ENCODE measurements at regions not wholly inside any gene's neighbourhood (a gene's known extent, or its start where the extent isn't known, plus 50 kb on each side); places are given as distances from the start of the nearest gene placed in this dataset.

GRCh38 chr16:55077266-55077665 lies 146.6 kb downstream of the IRX5 start:
- DNase-seq: no peak

DNA sequence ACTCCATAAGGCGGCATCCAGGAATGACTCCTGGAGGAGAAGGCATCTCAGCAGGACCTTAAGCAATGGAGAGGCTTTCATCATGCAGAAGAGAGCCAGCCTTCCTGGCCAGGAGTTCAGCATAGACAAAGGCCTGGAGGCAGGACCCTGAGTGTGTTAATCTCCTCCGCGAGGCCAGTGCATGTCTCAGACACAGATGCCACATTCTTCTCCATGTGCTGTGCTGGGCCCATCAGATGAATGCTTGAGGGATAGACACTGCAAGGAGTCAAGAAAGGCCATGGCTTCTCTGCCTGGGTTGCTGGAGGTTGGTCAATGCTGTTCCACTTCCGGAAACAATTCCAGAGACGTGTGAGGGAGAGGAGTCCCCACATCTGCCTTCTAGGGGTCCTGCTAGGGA lies 147.5 kb downstream of the IRX5 start:
- no peak for DNase-seq

- no peak for DNase-seq
These were observed 148.2 kb downstream of the IRX5 start for GRCh38 chr16:55078699-55079410.

DNA sequence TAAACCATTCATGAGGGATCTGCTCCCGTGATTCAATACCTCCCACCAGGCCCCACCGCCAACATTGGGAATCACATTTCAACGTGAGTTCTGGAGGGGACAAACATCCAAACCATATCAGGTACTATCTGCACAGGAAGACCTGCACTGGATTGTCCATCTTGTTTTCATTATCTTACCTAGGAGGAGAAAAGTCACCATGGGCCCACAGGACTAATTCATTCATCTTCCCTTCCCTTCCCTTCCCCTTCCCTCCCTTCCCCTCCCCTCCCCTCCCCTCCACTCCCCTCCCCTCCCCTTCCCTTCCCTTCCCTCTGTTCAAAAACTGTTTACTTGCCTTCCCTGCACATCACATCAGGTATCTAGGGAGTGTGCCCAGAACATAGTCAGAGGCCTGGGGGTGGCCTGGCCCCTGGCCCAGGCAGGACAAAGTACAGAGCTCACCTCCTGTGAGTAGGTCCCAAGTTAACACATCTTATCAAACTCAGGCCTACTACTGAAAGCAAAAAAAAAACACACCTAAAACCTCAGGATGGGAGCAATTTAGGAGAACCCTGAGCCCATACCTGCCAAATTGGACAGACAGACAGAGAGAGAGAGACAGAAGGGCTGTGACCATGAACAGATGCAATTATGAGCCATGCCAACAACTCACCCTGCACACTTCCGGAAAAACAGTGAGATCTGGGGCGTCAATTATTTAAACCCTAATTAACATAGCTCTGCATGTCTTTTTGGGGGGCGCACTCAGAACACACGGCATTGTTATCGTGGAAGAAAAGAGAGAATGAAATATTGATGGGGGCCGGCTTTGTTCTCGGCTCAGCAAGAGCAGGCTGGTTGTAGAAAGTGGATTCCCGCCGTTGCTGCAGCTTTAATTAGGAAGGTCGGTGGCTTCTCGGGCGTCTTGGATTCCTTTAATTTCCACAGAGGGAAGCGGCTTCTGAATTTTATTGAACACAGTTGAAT lies 151.2 kb downstream of the IRX5 start:
- no peak for DNase-seq

GRCh38 chr16:55082591-55082976 lies 151.9 kb downstream of the IRX5 start:
- DNase-seq: no peak

DNA sequence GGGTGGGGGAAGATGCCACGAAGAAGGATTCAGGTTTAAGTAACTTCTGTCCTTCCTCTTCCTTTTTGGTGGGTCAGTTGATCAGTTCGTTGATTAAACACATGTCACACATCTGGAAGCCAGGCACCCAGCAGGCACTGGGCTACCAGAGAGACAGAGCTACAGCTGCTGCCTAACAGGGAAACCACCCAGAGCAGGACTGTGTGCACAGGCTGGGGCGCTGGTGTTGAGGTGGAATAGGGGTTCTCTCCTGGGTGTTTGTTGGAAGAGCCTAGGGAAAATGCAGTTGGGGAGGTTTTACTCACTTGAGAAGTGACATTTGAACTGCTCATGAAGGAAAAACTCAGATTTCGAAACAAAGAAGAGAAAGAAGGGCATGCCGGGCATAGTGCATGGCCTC lies 152.4 kb downstream of the IRX5 start:
- no peak for DNase-seq

DNA sequence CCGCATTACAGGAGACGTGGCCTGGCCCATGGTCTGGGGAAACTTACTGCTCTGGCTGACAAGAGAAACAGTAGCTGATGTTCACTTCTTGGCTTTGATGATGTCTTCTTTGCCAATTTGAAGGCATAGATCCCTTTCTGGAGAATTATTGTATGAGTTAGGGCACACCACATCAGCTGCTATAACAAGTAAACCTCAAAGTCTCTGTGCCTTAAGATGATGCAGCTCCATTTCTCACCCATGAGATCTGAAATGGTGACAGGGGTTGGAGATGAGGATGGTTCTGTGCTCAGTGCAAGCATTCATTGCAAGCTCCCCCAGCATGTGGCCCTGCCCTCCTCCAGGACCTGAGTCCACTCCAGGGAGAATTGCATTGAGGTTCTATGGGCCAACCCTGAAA lies 157.4 kb downstream of the IRX5 start:
- no peak for DNase-seq

- DNase-seq: no peak
These were observed 158.9 kb downstream of the IRX5 start for GRCh38 chr16:55089600-55089999.

DNA sequence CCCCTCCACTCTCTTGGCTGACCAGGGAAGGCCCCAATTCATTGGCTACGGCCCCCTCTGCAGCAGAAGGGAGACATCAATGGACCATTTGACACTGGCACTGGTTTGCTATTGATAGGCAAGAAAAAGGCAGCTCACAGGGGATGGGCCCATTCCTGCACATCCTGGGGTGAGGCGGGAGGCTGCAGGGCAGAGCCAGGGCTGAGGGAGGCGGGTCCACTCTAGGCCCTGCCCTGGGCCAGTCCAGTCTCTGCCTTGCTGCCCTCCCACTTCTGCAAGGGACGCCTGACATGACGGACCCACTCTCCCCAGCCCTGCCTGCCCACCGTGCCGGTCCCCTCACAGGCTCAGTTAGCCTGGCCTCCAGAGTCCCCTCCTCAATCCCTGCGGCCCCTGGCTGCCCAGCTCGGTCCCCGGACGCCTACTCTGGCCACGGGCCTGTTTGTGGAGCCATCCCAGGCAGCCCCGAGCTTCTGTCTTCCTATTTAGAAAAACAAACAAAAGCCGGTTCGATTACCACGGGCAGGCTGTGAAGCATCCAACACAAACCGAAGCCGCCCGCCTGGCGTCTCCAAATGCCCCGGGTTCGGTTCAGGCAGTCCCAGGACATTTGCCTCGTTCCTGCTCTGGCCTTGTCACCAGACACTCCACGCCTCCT lies 160.7 kb downstream of the IRX5 start:
- DNase-seq: no peak

DNA sequence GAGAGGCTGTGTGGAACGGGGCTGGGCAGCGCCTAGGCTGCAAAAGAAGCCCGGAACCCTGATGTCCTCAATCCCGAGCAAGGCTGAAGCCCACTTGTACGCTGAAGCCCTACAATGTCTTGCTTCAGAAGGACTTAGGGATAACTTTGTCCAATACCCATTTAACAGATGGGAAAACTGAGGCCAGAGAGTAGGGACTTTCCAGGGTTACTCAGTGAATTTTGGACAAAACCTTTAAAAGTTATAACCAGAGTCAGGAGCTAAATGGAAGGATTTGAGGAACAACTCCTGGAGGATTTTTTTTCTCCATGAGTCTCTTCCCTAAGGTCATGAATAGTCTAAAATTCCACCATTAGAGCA lies 161.2 kb downstream of the IRX5 start:
- DNase-seq: no peak

- DNase-seq: no peak
These were observed 169.4 kb downstream of the IRX5 start for GRCh38 chr16:55100100-55100499.

- no peak for DNase-seq
These were observed 170.4 kb downstream of the IRX5 start for GRCh38 chr16:55101026-55101425.

- no peak for DNase-seq
These were observed 171.4 kb downstream of the IRX5 start for GRCh38 chr16:55102077-55102476.

- DNase-seq: no peak
These were observed 171.9 kb downstream of the IRX5 start for GRCh38 chr16:55102531-55102930.

DNA sequence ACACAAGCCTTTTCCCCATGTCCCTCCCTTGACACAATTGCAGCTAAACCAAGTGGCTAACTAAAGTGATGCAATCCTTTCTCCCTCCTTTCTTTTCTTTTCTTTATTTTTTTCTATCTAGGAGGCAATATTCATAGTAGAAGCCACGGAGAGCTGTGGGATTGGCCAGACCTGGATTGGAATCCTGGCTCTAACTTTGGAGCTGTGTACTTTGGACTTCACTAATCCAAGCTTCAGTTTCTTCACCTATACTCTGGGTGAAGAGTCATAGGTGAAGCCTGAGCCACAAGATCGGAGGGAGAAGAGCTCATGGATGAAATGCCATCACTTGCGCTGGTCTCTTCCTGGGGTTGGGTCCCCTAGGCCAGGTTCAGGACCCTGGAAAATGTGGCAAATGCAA lies 177.2 kb downstream of the IRX5 start:
- no peak for DNase-seq

GRCh38 chr16:55113210-55113609 lies 182.5 kb downstream of the IRX5 start:
- DNase-seq: no peak

- no peak for DNase-seq
These were observed 184.8 kb downstream of the IRX5 start for GRCh38 chr16:55115506-55115905.

DNA sequence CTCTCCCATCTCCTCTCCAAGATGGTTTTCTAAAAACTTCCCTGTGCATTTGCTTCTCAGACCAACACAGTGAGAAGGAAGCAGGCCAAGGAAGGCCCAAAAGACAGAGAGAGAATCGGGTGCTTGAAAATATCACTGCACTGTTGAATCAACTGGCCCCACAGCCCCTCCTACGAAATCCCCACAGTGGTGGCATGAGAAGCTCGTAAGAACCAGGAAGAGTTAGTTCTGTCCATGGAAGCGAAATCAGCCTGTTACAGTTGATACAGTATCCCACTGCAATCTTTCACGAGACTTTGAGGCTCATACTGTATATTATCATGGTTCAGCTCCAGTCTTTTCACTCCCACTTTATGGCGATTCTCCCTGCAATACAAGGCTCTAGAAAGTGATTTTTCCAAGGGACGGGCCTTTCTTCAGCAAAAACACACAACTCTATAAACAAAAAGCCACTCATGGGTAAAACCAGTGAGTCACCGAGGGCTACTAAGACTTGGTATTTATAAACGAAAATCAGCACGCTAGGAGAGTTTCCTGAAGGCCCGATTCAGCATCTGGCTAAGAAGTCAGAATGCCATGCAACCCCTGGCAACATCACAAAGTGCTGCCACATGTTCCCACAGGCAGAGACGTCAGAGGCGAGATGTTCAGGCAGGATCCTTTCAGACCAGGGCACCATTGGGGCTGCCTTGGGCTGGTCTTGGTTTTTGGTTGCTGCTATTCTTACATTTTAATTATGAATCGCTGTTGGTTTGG lies 185.7 kb downstream of the IRX5 start:
- DNase-seq: no peak

DNA sequence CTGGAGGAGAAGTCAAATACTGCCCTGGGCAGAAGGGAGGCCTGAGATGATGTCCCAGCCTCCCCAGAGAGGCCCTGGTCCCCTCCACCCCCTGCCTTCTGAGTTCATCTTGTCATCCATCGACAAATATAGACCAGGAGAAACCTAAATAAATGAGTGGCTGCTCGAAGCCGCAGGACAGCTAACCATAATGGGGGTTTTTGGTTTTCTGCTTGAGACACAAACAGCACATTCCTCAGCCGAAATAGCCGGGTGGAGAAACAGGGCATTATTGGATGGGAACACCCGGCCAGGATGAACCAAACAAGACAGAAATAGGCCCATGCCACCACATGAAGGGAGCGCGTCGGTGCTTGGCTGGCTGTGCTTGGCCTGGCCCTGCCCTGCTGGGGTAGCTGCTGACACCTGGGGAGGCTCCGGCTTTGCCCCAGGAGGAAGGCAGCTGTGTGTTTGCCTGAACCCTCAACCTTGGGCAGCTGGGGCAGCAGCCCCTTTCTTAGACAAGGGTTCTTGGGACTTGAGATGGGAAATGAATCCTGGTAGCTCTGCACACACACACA lies 188.1 kb downstream of the IRX5 start:
- no peak for DNase-seq

- DNase-seq: peak; percentile 53
These were observed 189.7 kb downstream of the IRX5 start for GRCh38 chr16:55120408-55120807.

DNA sequence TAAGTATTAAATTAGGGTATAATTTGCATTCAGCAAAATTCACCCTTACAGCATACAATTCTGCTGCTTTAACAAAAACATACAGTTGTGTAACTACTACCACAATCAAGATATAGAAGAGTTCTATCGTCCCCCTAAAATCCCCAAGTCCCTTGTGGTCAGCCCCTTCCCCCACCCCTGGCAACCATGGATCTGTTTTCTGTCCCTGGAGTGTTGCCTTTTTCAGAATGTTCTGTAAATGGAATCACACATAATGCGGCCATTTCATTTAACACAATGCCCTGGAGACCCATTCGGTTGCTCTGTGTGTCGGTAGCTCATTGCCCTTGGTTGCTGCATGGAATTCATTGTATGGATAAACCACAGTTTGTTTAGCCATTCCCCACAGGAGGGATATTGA lies 190.2 kb downstream of the IRX5 start:
- DNase-seq: no peak

DNA sequence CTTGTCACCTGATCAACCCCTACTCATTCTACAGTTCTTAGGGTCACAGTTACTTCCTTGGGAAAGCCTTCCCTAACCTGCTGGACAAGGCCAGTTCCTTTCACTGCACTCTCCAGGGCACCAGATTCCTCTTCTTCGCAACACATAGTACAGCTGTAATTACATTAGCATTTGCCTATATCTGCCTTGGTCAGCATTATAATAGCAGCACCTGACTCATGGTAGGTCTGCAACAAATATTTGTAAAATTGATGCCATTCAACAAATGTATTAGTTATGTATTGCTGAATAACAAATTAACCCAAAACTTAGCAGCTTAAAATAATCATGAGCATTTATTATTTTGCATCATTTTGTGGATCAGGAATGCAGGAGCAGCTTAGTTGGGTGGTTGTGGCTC lies 193.0 kb downstream of the IRX5 start:
- DNase-seq: no peak
